ENCODE measurements at regions not wholly inside any gene's neighbourhood (a gene's known extent, or its start where the extent isn't known, plus 50 kb on each side); places are given as distances from the start of the nearest gene placed in this dataset.

GRCh38 chr6:110548110-110548847, 71.9 kb upstream of the SLC22A16 start:
- POLR2A ChIA-PET, result no interaction called here
- Histone ChIP-seq H3K27me3 (ENCODE audit: control insufficient read depth, insufficient read depth, low read length) (no peaks in the 10 kb centered on the region), H3K4me3 (ENCODE audit: low read depth, low read length) (no peak overlapping the region), H3K36me3 (ENCODE audit: control insufficient read depth, insufficient read depth, low read length) (no peaks in the 10 kb centered on the region)
- DNase-seq (ENCODE audit: low read depth), result no peak
- TF ChIP-seq CTCF (IDR thresholded peaks at IDR 0.05; ENCODE audit: insufficient read depth, low read depth, low read length), result no peak
- CTCF ChIA-PET, result interaction anchor here (0.6 to 1.2 kb wide), 2 partner anchors 14 to 974 kb away, joined by 3 read pairs; no protein-coding TSS in a partner anchor

- TF ChIP-seq CTCF (IDR thresholded peaks at IDR 0.05; ENCODE audit: insufficient read depth, low read depth, low read length), result no peak
- Histone ChIP-seq H3K27me3 (ENCODE audit: control insufficient read depth, insufficient read depth, low read length) (no peaks in the 10 kb centered on the region), H3K36me3 (ENCODE audit: control insufficient read depth, insufficient read depth, low read length) (no peaks in the 10 kb centered on the region), H3K4me3 (ENCODE audit: low read depth, low read length) (no peak overlapping the region)
- CTCF ChIA-PET, result interaction anchor here (0.7 to 1.2 kb wide), 3 partner anchors 12 to 340 kb away, joined by 3 to 4 read pairs (median 3); no protein-coding TSS in a partner anchor
- DNase-seq (ENCODE audit: low read depth), result no peak
- POLR2A ChIA-PET, result no interaction called here
These were observed 71.0 kb upstream of the SLC22A16 start for GRCh38 chr6:110547266-110547964.

- no peak for TF ChIP-seq CTCF (IDR thresholded peaks at IDR 0.05; ENCODE audit: insufficient read depth, low read depth, low read length)
- POLR2A ChIA-PET, result no interaction called here
- no peak for DNase-seq (ENCODE audit: low read depth)
- CTCF ChIA-PET, result no interaction called here
- H3K4me3 ChIP-seq (ENCODE audit: low read depth, low read length), result no peak overlapping the region
- H3K27me3 ChIP-seq (ENCODE audit: control insufficient read depth, insufficient read depth, low read length), result no peaks in the 10 kb centered on the region
- H3K36me3 ChIP-seq (ENCODE audit: control insufficient read depth, insufficient read depth, low read length), result no peaks in the 10 kb centered on the region
These were observed 68.9 kb upstream of the SLC22A16 start for GRCh38 chr6:110545081-110545872.

- Histone ChIP-seq H3K4me3 (ENCODE audit: low read depth, low read length) (no peak overlapping the region), H3K27me3 (ENCODE audit: control insufficient read depth, insufficient read depth, low read length) (no peaks in the 10 kb centered on the region), H3K36me3 (ENCODE audit: control insufficient read depth, insufficient read depth, low read length) (no peaks in the 10 kb centered on the region)
- DNase-seq (ENCODE audit: low read depth), result no peak
- TF ChIP-seq CTCF (IDR thresholded peaks at IDR 0.05; ENCODE audit: insufficient read depth, low read depth, low read length), result no peak
- POLR2A ChIA-PET, result no interaction called here
- CTCF ChIA-PET, result no interaction called here
These were observed 68.1 kb upstream of the SLC22A16 start for GRCh38 chr6:110544472-110544871.

GRCh38 chr6:110543106-110543505, 66.7 kb upstream of the SLC22A16 start:
- ChIA-PET CTCF (interaction anchor here (1.6 kb wide), 1 partner anchor 15 kb away, joined by 4 read pairs; no protein-coding TSS in a partner anchor), POLR2A (no interaction called here)
- Histone ChIP-seq H3K4me3 (ENCODE audit: low read depth, low read length) (no peak overlapping the region), H3K36me3 (ENCODE audit: control insufficient read depth, insufficient read depth, low read length) (no peaks in the 10 kb centered on the region), H3K27me3 (ENCODE audit: control insufficient read depth, insufficient read depth, low read length) (no peaks in the 10 kb centered on the region)
- DNase-seq (ENCODE audit: low read depth), result no peak
- no peak; the same call in 1 of the 2 replicates for TF ChIP-seq CTCF (IDR thresholded peaks at IDR 0.05; ENCODE audit: insufficient read depth, low read depth, low read length)

All from BJ (cell line).